NCI-H2171 (cell line): ENCODE measurements at regions not wholly inside any gene's neighbourhood (a gene's known extent, or its start where the extent isn't known, plus 50 kb on each side); places are given as distances from the start of the nearest gene placed in this dataset.
"Not testable (repeated sequence)": the region's sequence is repeated elsewhere in the genome, so short reads cannot be mapped to it uniquely, and the experiment has no call there.

Experiments
- DNase-seq: peaks from one replicate; lab custom pipeline; 2025; lab: John Stamatoyannopoulos, UW

DNA sequence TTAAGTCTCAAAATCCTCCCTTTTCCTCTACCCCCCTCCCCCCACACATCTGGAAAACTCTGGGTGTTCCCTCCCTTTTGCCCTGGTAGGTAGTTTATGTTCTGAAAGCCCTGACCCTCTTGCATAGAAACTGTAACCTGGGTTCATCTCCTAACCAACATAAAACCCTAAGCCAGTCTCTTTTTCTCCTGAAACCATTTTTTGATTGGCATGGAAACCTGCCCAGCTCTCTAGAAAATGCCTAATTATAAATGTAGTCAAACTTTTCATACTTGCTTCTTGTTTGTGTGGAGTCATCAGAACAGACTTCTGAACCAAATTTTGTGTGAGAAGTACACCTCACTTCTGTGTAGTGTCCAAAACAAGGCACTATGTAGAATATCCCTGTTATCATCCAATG, 1264.4 kb downstream of the SI start:
- no peak for DNase-seq

DNA sequence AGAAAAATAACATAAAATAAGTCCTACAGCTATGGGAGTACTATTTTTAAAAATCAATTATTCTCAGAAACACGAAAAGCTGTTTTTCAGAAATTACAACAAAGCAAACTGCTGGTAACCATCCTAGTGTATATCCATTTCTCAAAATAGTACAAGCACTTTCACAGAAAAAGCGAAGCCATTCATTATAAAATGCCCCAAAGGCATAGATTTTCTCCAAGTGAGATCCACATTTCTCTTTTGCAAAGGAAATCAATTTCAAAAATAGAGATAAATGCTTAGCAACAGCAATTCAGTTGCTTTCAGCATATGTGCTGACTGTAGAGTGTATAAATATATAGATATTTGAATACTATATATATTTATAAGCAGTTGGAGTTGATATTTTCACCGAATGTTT, 1266.3 kb downstream of the SI start:
- DNase-seq: no peak

GRCh38 chr3:163809540-163809993, 1268.7 kb downstream of the SI start:
- no peak for DNase-seq

GRCh38 chr3:163786416-163786815, 1291.9 kb downstream of the SI start:
- no peak for DNase-seq

DNA sequence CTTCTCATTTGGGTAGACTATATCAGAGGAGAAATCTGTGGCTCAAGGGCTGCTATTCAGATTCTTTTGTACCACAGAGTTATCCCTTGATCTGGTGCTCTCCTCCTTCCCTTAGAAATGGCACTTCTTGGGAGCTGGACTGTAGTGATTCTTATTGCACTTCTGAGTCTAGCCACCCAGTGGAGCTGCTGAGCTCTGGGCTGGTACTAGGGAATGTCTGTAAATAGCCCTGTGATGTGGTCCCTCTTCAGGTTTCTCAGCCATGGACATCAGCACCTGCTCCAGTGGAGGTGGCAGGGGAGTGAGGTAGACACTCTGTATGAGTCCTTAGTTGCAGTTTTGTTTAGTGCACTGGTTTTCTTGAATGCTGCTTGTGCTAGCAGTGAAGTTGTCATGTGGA, 1292.6 kb downstream of the SI start:
- no peak for DNase-seq

- no peak for DNase-seq
Observed at GRCh38 chr3:163779396-163780344, 1298.6 kb downstream of the SI start.

GRCh38 chr3:163776743-163777142, 1301.6 kb downstream of the SI start:
- no peak for DNase-seq

GRCh38 chr3:163773136-163773535, 1305.2 kb downstream of the SI start:
- DNase-seq: no peak

GRCh38 chr3:163768048-163768447, 1310.2 kb downstream of the SI start:
- no peak for DNase-seq

DNA sequence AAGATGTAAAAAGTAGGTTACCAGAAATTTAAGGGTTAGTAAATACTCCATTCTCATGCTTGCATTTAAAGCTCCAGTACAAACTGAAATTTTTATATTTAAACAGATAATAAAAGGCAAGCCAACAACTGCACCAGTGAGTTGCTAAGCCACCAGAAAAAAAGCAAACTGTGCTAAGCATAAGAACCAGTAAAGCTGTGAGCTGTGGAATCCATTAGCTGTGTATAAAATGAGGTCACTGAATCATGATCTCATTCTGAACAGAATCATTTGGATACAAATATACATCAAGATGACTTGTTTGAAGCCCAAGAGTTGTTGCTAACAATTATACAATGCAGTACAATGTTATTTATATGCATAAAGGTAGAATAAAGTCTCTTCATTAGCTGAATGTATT, 1312.2 kb downstream of the SI start:
- DNase-seq: no peak

- DNase-seq: no peak
Observed at GRCh38 chr3:163753033-163753432, 1325.3 kb downstream of the SI start.

DNA sequence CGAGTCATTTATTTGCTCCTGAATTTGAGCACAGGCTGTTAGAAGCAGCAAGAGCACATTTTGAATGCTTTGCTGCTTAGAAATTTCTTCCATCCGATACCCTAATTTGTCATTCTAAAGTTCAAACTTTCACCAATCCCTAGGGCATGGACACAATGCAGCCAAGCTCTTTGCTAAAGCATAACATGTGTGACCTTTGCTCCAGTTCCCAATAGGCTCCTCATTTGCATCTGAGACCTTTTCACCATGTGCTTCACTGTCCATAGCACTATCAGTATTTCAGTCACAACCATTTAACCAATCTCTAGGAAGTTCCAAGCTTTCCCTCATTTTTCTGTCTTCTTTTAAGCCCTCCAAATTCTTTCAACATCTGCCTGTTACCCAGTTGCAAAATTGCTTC, 1333.1 kb downstream of the SI start:
- DNase-seq: no peak

GRCh38 chr3:163735394-163735793, 1342.9 kb downstream of the SI start:
- no peak for DNase-seq

- no peak for DNase-seq
Observed at GRCh38 chr3:163730684-163731083, 1347.6 kb downstream of the SI start.

DNA sequence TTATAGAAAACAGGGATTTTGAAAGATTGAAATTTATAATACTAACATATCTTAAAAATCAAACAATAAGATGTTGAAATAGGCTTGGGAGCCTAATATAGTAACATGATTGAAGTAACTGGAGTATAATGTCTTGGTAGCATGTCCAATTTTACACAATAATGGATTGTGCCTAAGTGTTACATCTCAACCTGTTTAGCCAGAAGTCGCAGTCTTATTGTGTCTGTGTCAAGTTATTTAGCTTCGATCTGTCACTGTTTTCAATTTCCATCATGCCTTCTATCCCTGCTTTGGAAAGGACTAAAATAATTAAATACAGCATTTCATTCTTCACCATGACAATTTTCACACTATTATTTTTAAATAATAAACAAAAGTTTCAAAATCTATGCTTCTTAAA, 1352.2 kb downstream of the SI start:
- no peak for DNase-seq

- no peak for DNase-seq
Observed at GRCh38 chr3:163722405-163722804, 1355.9 kb downstream of the SI start.

GRCh38 chr3:163721596-163721995, 1356.7 kb downstream of the SI start:
- no peak for DNase-seq

GRCh38 chr3:163717377-163717776, 1360.9 kb downstream of the SI start:
- DNase-seq: no peak

DNA sequence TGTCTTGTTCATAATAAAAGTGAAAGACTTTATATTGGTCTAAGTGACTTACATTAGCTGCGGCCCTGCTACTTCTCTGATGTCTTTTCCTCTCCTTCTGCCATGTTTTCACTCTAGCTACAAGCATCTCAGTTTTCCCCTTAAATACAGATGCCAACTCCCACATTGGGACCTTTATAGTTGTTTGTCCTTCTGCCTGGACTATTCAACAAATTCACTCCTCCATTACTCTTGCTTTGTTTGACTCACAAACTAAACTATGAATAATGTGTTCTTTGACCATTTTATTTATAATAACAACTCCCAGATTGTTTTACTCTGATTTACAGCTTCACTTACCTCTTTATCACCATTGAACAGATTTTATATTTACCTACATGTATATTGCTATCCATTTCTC, 1369.9 kb downstream of the SI start:
- DNase-seq: no peak

DNA sequence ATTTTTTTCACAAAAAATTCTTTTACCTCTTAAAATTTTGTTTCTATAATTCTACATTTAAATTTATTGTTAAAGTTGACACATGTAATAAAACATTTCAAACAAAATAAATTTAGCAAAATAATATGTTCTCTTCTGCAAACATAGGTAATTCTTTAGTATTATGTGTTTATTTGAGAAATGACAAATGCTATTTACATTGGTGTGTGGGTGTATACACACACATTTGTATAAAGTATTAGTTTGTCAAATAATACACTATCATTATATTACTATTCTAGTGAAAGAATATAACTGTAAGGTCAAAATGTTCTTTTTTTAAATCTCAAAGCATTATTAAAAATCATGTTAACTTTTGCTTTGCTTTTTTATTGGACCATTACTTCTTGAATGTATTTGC, 1370.6 kb downstream of the SI start:
- no peak for DNase-seq

- DNase-seq: not testable (repeated sequence)
Observed at GRCh38 chr3:163698221-163698620, 1380.1 kb downstream of the SI start.

- DNase-seq: no peak
Observed at GRCh38 chr3:163692494-163692893, 1385.8 kb downstream of the SI start.

GRCh38 chr3:163684651-163685050, 1393.6 kb downstream of the SI start:
- DNase-seq: no peak

DNA sequence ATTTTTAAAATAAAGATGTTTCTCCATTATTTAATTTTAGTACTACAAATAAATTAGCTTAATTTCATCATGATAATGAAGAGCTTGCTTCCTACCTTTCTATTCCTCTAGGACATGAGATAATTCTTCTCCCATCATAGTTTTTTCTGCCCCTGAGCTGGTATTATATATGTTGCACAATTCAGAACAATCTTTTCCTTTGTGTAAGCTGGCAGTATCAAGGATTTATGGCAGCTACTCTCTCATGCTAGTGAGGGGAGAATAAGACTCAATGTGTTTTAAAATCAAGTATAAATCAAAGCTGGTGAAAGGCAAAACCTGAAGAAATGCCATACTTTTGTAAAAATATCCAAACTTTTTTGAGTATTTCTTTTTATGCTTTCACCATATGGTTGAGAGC, 1405.3 kb downstream of the SI start:
- no peak for DNase-seq
